Fibroblast of villous mesenchyme (primary cell): ENCODE measurements at regions not wholly inside any gene's neighbourhood (a gene's known extent, or its start where the extent isn't known, plus 50 kb on each side); places are given as distances from the start of the nearest gene placed in this dataset.

ENCODE experiments used
- DNase-seq: peaks from one replicate; pipeline ENCODE4 v3.0.0-alpha.2; 2010; ENCODE audit warnings: low read depth
- H3K4me3 ChIP-seq: 2 replicates; pipeline ENCODE4 v1.5.1; 2011; ENCODE audit warnings: low read depth, mild to moderate bottlenecking, low read length
- TF ChIP-seq, protein P1 (sequence below): IDR thresholded peaks from 2 replicates; pipeline ENCODE4 v1.5.1; 2012; ENCODE audit warnings: low read depth, mild to moderate bottlenecking, low read length; ENCODE audit not compliant: insufficient read depth

DNA sequence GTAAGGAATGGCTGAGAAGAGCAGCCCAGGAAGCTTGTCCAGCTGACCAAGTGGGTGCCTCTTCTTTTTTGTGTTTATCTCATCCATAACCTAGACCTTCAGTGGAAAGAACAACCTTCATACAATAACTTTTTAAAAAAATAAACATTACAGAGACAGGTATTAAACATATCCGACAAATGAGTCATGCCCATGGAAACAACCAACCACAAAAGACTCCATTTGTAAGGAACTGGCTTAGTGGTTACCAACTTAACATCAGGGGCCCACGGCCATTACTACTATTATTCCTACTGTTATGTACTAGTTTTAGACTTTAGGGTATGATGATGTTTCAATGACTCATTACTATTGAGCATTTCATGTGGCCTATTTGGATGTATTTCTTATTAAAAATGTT is 191.7 kb upstream of the SERP2 start:
- no peak overlapping the region for H3K4me3 ChIP-seq
- TF ChIP-seq, protein P1, sequence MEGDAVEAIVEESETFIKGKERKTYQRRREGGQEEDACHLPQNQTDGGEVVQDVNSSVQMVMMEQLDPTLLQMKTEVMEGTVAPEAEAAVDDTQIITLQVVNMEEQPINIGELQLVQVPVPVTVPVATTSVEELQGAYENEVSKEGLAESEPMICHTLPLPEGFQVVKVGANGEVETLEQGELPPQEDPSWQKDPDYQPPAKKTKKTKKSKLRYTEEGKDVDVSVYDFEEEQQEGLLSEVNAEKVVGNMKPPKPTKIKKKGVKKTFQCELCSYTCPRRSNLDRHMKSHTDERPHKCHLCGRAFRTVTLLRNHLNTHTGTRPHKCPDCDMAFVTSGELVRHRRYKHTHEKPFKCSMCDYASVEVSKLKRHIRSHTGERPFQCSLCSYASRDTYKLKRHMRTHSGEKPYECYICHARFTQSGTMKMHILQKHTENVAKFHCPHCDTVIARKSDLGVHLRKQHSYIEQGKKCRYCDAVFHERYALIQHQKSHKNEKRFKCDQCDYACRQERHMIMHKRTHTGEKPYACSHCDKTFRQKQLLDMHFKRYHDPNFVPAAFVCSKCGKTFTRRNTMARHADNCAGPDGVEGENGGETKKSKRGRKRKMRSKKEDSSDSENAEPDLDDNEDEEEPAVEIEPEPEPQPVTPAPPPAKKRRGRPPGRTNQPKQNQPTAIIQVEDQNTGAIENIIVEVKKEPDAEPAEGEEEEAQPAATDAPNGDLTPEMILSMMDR = no peak
- DNase-seq = no peak

- H3K4me3 ChIP-seq = no peak overlapping the region
- no peak for DNase-seq
- TF ChIP-seq, protein P1 = no peak
These were observed 188.9 kb upstream of the SERP2 start for GRCh38 chr13:44184740-44185139.

DNA sequence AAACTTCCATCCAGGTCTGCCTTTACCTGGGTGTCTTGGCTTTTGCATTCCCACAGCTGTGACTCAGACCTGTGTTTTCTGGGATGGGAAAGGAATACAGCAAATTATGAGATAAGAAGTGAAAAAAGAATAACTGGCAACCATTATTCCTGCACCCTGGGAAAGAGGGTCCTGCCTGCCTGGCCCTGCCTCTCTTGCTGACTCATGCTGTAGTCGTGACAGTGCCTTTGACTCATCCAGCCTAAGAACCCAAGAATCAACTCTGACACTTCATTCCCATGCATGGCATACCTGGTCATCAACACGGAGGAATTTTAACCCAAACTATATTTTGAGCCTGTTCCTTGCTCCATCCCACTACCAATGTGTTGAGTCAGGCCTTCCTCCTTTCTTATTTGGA is 185.4 kb upstream of the SERP2 start:
- H3K4me3 ChIP-seq = no peak overlapping the region
- TF ChIP-seq, protein P1 = no peak
- peak; percentile 18 for DNase-seq

DNA sequence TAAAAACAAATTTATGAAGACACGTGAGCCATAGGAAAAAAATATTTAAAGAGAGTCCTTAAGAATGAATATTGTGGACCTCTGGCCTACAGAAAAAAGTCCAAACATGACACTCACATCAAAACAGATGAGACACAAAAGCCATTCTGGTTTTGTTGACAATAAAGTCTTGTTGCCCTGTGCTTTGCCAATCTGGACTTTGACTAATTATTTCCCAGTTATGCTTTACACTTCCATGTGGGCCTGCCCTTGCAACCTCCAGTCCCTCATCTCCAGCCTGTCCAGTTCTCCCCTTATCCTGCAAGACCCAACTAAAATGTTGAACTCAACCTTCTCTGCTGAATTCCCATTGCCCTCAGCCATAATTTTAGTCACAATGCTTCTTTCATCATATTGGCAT is 184.5 kb upstream of the SERP2 start:
- no peak for DNase-seq
- H3K4me3 ChIP-seq = no peak overlapping the region
- TF ChIP-seq, protein P1 = no peak

GRCh38 chr13:44191103-44191502 is 182.5 kb upstream of the SERP2 start:
- no peak for DNase-seq
- TF ChIP-seq, protein P1 = no peak
- no peak overlapping the region for H3K4me3 ChIP-seq

- TF ChIP-seq, protein P1 = peak; percentile 72
- no peak overlapping the region for H3K4me3 ChIP-seq
- DNase-seq = peak; percentile 83
These were observed 182.0 kb upstream of the SERP2 start for GRCh38 chr13:44191504-44192171.

DNA sequence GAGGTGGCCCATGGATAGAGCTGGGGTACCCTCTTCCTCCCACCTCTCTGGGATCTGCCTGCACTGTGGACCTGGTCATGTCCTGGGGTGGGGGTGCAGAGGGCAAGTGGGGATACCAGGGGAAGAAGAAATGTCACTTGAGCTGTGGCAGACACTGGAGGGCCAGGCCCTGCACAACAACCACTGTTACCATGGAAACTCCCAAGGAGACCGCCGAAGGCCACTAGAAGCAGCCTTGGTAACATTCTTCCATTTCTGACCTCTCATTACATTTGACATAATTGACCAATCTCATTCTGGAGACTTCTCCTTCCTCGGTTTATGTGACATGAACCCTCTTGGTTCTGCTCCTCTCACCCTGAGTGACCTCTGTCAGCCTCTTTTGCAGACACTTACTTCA is 179.9 kb upstream of the SERP2 start:
- H3K4me3 ChIP-seq = no peak overlapping the region
- DNase-seq = no peak
- TF ChIP-seq, protein P1 = no peak
